Heart left ventricle (tissue), 16 donors: ENCODE measurements at regions not wholly inside any gene's neighbourhood (a gene's known extent, or its start where the extent isn't known, plus 50 kb on each side); places are given as distances from the start of the nearest gene placed in this dataset.

ENCODE experiments used
- ATAC-seq, 4 donors: fragments of 200-7000 bp; cut with Tn5 transposase; one replicate each; pipeline ENCODE4 v1.9.1; 2020 to 2022; ENCODE audit warnings: moderate library complexity in 4 of 4, mild to moderate bottlenecking in 3 of 4, moderate number of reproducible peaks in 1 of 4
- DNase-seq, 5 donors: peaks; one replicate each; pipeline ENCODE4 v3.0.0-alpha.2; 2020
- H3K27ac ChIP-seq, 12 donors: fragments of 200-600 bp; sonication (generic) in 4 of 12; one replicate each; pipeline versions ENCODE4 v1.5.0 to v1.8.0; 2016 to 2022; ENCODE audit warnings: mild to moderate bottlenecking in 2 of 12
- H3K27me3 ChIP-seq, 9 donors: fragments of 200-600 bp; sonication (generic) in 2 of 9; one replicate each; pipeline versions ENCODE4 v1.5.1 to v1.8.0; 2016 to 2022; ENCODE audit warnings: mild to moderate bottlenecking in 3 of 9
- H3K36me3 ChIP-seq, 9 donors: fragments of 200-600 bp; sonication (generic) in 2 of 9; one replicate each; pipeline versions ENCODE4 v1.5.0 to v1.8.0; 2018 to 2022; ENCODE audit warnings: mild to moderate bottlenecking in 2 of 9
- H3K4me1 ChIP-seq, 12 donors: fragments of 200-600 bp; sonication (generic) in 4 of 12; one replicate each; pipeline versions ENCODE4 v1.5.0 to v1.8.0; 2016 to 2022; ENCODE audit warnings: mild to moderate bottlenecking in 3 of 12
- H3K4me3 ChIP-seq, 12 donors: fragments of 200-600 bp; sonication (generic) in 4 of 12; one replicate each; pipeline versions ENCODE4 v1.5.0 to v1.8.0; 2017 to 2022; ENCODE audit warnings: mild to moderate bottlenecking in 9 of 12, moderate library complexity in 4 of 12
- H3K9me3 ChIP-seq, 12 donors: fragments of 200-600 bp; sonication (generic) in 4 of 12; one replicate each; pipeline versions ENCODE4 v1.5.0 to v1.8.0; 2016 to 2022; ENCODE audit warnings: mild to moderate bottlenecking in 1 of 12
- CTCF ChIP-seq, 12 donors: fragments of 200-600 bp; sonication (generic) in 4 of 12; IDR thresholded peaks; one replicate each; pipeline versions ENCODE4 v1.5.0 to v1.8.0; 2018 to 2022; ENCODE audit warnings: antibody characterized with exemption in 12 of 12, mild to moderate bottlenecking in 5 of 12
- POLR2A ChIP-seq, 2 donors: fragments of 450-650 bp; IDR thresholded peaks; one replicate each; pipeline ENCODE4 v1.6.1; 2017; ENCODE audit warnings: antibody characterized with exemption in 2 of 2, mild to moderate bottlenecking in 2 of 2, moderate library complexity in 2 of 2
- WGBS, 4 donors: extraction: QIAGEN DNeasy Blood & Tissue Kit in 2 of 4; methylation state at CpG; one replicate each; pipeline versions ENCODE4 v1.1.5 to v1.1.7; 2013 to 2018; 5-methylcytosine and 5-hydroxymethylcytosine counted together
- intact Hi-C, 10 donors: fragments of 100-400 bp; cut with DNase I; formaldehyde crosslinking; loops; one replicate each; pipeline versions ENCODE4 v1.11.1 to v1.14.2; 2022
- donor health status: ischemic (EF 13 %, LVEDD 7.1; RV severe dilation, severe dysfunction).
- donor health status: healthy with polysubstance abuse.
- donor health status: DM: no; HTN: yes; CAD: no.
- donor health status: DM: no; HTN: no; CAD: no.
- donor health status: ischemic (EF 25% LVEDD 6.9; RV normal size, moderate dysfunction).
- donor health status: ischemic (EF 25% LVEDD 5.7; RV mildly dilated, moderate dysfunction).
- donor health status: healthy.
- donor health status: DM: yes; HTN: yes; CAD: no.
- donor health status: ischemic (EF 35%, LVEDD 5.7; RV mildly dilated, moderate dysfunction).
- donor health status: nonischemic (EF 11% LVEDD 7.7; RV severe dilation, severe dysfunction).
- donor health status: DM: yes; HTN: yes; CAD: no.
- donor health status: PGD.
- donor health status: ischemic (EF 29% LVEDD 5.4; RV normal size, mild dysfunction).
- donor health status: nonischemic (EF 23%, LVEDD 6.1; RV moderate dilation, normal function).

GRCh38 chr12:23039834-23040233 lies 414.9 kb downstream of the ETNK1 start:
- Histone ChIP-seq H3K4me3 (no peak overlapping the region), H3K36me3 (no peaks in the 10 kb centered on the region), H3K27ac (no peak overlapping the region), H3K4me1 (no peaks in the 10 kb centered on the region), H3K9me3 (no peaks in the 10 kb centered on the region), H3K27me3 (no peaks in the 10 kb centered on the region)
- WGBS, 4 donors: 63 to 77% (median 67%) methylated on average over 2 of the region's 2 CpGs
- TF ChIP-seq CTCF (IDR thresholded peaks at IDR 0.05): no peak
- TF ChIP-seq POLR2A (IDR thresholded peaks at IDR 0.05): no peak
- DNase-seq: no peak
- no peak for ATAC-seq
- intact Hi-C loops: no loop called here

- no peak for ATAC-seq
- Histone ChIP-seq H3K27me3 (no peaks in the 10 kb centered on the region), H3K4me3 (no peak overlapping the region), H3K27ac (no peak overlapping the region), H3K36me3 (no peaks in the 10 kb centered on the region), H3K9me3 (no peaks in the 10 kb centered on the region), H3K4me1 (no peaks in the 10 kb centered on the region)
- TF ChIP-seq POLR2A (IDR thresholded peaks at IDR 0.05): no peak
- no peak for TF ChIP-seq CTCF (IDR thresholded peaks at IDR 0.05)
- DNase-seq: no peak
- 87 to 94% (median 90%) methylated on average over 2 of the region's 2 CpGs for WGBS, 4 donors
- intact Hi-C loops: no loop called here
These were observed 416.8 kb downstream of the ETNK1 start for GRCh38 chr12:23041774-23042173.

DNA sequence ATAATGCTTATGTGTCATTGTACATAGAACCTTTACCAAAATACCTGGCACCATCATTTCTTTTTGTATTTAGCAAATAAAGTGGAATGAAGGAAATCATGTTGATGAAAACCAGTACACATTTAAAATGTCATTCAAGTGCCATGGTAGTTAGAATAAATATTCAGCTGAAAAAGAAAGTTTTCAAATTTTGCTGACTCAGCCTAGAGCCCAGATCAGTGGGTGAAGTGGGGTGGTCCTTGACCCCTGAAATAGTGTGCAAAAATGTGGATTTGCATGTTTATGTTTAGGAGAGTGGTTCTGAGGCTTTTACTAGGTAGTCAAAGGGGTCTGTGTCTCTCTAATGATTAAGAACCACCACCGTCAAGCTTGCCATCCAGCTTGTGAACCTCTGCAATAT lies 418.7 kb downstream of the ETNK1 start:
- intact Hi-C loops: no loop called here
- no peak for DNase-seq
- H3K9me3 ChIP-seq: no peaks in the 10 kb centered on the region
- no peaks in the 10 kb centered on the region for H3K27me3 ChIP-seq
- no peak overlapping the region for H3K27ac ChIP-seq
- H3K4me1 ChIP-seq: no peaks in the 10 kb centered on the region
- ATAC-seq: no peak
- no peaks in the 10 kb centered on the region for H3K36me3 ChIP-seq
- H3K4me3 ChIP-seq: no peak overlapping the region
- WGBS, 4 donors: 88 to 100% (median 91%) methylated on average over 1 of the region's 1 CpG
- TF ChIP-seq CTCF (IDR thresholded peaks at IDR 0.05) (no peak), POLR2A (IDR thresholded peaks at IDR 0.05) (no peak)

- DNase-seq (no peak), ATAC-seq (no peak)
- Histone ChIP-seq H3K27ac (no peak overlapping the region), H3K9me3 (peaks cover 0 to 11% (median 0%) of the 10 kb centered on the region in 12 donors), H3K36me3 (no peaks in the 10 kb centered on the region), H3K27me3 (no peaks in the 10 kb centered on the region), H3K4me3 (no peak overlapping the region), H3K4me1 (no peaks in the 10 kb centered on the region)
- intact Hi-C loops: no loop called here
- TF ChIP-seq POLR2A (IDR thresholded peaks at IDR 0.05) (no peak), CTCF (IDR thresholded peaks at IDR 0.05) (no peak)
- WGBS, 4 donors: 76 to 94% (median 89%) methylated on average over 1 of the region's 1 CpG
These were observed 424.2 kb downstream of the ETNK1 start for GRCh38 chr12:23049180-23049579.
